Psoas muscle (tissue), 7 donors: ENCODE measurements at regions not wholly inside any gene's neighbourhood (a gene's known extent, or its start where the extent isn't known, plus 50 kb on each side); places are given as distances from the start of the nearest gene placed in this dataset.
"Not testable (repeated sequence)": the region's sequence is repeated elsewhere in the genome, so short reads cannot be mapped to it uniquely, and the experiment has no call there.

Source experiments
- ATAC-seq, 4 donors: fragments of 200-7000 bp; cut with Tn5 transposase; one replicate each; pipeline ENCODE4 v1.9.1; 2020; ENCODE audit warnings: moderate library complexity in 3 of 4, mild to moderate bottlenecking in 2 of 4
- DNase-seq, 2 donors: peaks; one replicate each; pipeline ENCODE4 v3.0.0-alpha.2; 2020
- H3K27ac ChIP-seq: fragments of 200-600 bp; one replicate; pipeline ENCODE4 v1.8.0; 2022
- H3K27me3 ChIP-seq, 3 donors: fragments of 200-600 bp in 1 of 3; one replicate each; pipeline versions ENCODE4 v1.6.1 to v1.8.0; 2013 to 2022; ENCODE audit warnings: low read length in 2 of 3, mild to moderate bottlenecking in 2 of 3, moderate library complexity in 1 of 3; ENCODE audit not compliant: insufficient read depth in 3 of 3
- H3K36me3 ChIP-seq, 2 donors: fragments of 200-600 bp in 1 of 2; one replicate each; pipeline versions ENCODE4 v1.6.1 to v1.8.0; 2013 to 2022; ENCODE audit warnings: low read depth in 1 of 2, mild to moderate bottlenecking in 1 of 2, moderate library complexity in 1 of 2; ENCODE audit not compliant: insufficient read depth in 1 of 2
- H3K4me1 ChIP-seq: fragments of 200-600 bp; one replicate; pipeline ENCODE4 v1.8.0; 2022
- H3K4me3 ChIP-seq: fragments of 200-600 bp; one replicate; pipeline ENCODE4 v1.8.0; 2022; ENCODE audit warnings: mild to moderate bottlenecking
- H3K9me3 ChIP-seq: fragments of 200-600 bp; one replicate; pipeline ENCODE4 v1.8.0; 2022
- WGBS, 3 donors: extraction: QIAGEN DNeasy Blood & Tissue Kit; methylation state at CpG; one replicate each; pipeline versions ENCODE4 v1.1.6 to v1.1.7; 2013; 5-methylcytosine and 5-hydroxymethylcytosine counted together
- intact Hi-C, 2 donors: fragments of 100-400 bp; cut with DNase I; formaldehyde crosslinking; loops; one replicate each; pipeline versions ENCODE4 v1.11.0 to v1.14.2; 2022
- TF ChIP-seq, protein P1 (sequence below): fragments of 200-600 bp; IDR thresholded peaks from one replicate; pipeline ENCODE4 v1.8.0; 2022; ENCODE audit warnings: antibody characterized with exemption
- donor health status: healthy with polysubstance abuse.
- donor health status: DM: no; HTN: no; CAD: no; lungs with moderate emphysema.
- donor health status: Bipolar disorder and iron deficiency.
- donor health status: healthy.
- donor health status: DM: yes; HTN: yes; CAD: no.
- donor health status: DM: no; HTN: no; CAD: no.
- donor health status: DM: yes; HTN: yes; CAD: no.

DNA sequence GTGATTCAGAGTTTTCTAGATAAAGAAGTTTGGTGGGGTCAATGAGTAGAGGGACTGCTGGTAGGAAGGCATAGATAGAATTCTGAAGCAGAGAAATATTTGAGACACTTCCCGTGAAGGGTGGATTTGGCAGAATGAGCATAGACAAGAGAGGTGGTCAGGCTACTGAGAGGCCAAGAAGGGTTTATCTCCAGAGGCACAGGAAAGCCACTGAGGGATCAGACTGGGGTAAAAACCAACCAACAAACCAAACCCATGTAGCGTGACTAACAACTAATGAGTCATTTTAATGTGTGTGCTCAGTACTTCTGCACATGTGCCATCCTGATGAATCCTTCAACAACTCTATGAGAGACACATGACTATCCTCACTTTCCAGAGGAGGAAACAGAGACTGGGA is 60.0 kb upstream of the SERP2 start:
- Histone ChIP-seq H3K4me1 (peaks cover 18% of the 10 kb centered on the region), H3K4me3 (no peak overlapping the region), H3K27ac (no peak overlapping the region), H3K36me3 (no peaks in the 10 kb centered on the region), H3K9me3 (no peaks in the 10 kb centered on the region), H3K27me3 (no peaks in the 10 kb centered on the region)
- intact Hi-C loops, result loop anchor here in 1 of 2 donors (5.0 kb wide), 2 partner anchors 116 to 119 kb away; no protein-coding TSS in a partner anchor
- WGBS, 3 donors, result 60 to 85% (median 71%) methylated on average over 2 of the region's 2 CpGs
- TF ChIP-seq, protein P1, sequence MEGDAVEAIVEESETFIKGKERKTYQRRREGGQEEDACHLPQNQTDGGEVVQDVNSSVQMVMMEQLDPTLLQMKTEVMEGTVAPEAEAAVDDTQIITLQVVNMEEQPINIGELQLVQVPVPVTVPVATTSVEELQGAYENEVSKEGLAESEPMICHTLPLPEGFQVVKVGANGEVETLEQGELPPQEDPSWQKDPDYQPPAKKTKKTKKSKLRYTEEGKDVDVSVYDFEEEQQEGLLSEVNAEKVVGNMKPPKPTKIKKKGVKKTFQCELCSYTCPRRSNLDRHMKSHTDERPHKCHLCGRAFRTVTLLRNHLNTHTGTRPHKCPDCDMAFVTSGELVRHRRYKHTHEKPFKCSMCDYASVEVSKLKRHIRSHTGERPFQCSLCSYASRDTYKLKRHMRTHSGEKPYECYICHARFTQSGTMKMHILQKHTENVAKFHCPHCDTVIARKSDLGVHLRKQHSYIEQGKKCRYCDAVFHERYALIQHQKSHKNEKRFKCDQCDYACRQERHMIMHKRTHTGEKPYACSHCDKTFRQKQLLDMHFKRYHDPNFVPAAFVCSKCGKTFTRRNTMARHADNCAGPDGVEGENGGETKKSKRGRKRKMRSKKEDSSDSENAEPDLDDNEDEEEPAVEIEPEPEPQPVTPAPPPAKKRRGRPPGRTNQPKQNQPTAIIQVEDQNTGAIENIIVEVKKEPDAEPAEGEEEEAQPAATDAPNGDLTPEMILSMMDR, result no peak
- DNase-seq (no peak), ATAC-seq (no peak)

DNA sequence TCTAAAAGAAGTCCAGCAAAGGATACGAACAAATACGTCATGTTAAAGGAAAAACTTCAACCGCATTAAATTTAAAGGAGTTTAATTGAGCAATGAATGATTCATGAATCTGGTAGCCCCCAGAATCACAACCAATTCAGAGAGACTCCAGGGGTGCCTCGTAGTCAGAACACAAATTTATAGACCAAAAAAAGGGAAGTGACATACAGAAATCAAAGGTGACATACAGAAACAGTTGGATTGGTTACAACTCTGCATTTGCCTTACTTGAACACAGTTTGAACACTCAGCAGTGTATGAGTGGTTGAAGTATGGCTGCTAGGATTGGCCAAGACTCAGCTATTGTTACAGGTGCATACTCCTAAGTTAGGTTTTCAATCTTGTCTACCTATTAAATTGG is 59.5 kb upstream of the SERP2 start:
- not testable (repeated sequence) for H3K9me3 ChIP-seq, ATAC-seq, H3K27ac ChIP-seq, H3K27me3 ChIP-seq, DNase-seq, H3K4me3 ChIP-seq, H3K36me3 ChIP-seq
- WGBS, 3 donors, result 92 to 97% (median 95%) methylated on average over 4 of the region's 4 CpGs
- intact Hi-C loops, result loop anchor here in 1 of 2 donors (5.0 kb wide), 2 partner anchors 117 to 118 kb away; no protein-coding TSS in a partner anchor
- peaks cover 16% of the 10 kb centered on the region for H3K4me1 ChIP-seq

DNA sequence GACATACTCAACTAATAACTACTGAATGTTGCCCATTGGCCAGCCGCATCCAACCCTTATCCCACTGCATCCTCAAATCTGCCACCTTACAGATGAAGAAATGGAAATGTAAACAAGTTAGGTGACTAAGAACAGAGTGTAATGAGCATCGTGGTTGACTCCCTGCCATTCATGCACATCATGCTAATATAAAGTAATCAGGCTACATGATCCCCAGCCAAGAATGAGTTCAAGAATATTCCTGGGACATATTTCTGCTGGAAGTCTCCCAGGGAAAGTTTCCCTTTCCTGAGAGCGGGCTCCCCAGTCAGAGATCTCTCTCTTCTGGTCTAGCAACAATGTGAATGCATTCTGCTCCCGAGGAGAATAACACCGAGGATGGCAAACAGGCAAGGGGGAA is 55.9 kb upstream of the SERP2 start:
- H3K27ac ChIP-seq, result no peak overlapping the region
- DNase-seq (no peak), ATAC-seq (peak in 1 of 4 donors; percentile 41)
- 21 to 27% (median 24%) methylated on average over 5 of the region's 5 CpGs for WGBS, 3 donors
- H3K27me3 ChIP-seq, result no peaks in the 10 kb centered on the region
- H3K4me1 ChIP-seq, result peaks cover 7% of the 10 kb centered on the region
- no peaks in the 10 kb centered on the region for H3K9me3 ChIP-seq
- TF ChIP-seq, protein P1, result no peak
- peak overlapping the region; percentile 17 for H3K4me3 ChIP-seq
- intact Hi-C loops, result no loop called here
- H3K36me3 ChIP-seq, result no peaks in the 10 kb centered on the region

DNA sequence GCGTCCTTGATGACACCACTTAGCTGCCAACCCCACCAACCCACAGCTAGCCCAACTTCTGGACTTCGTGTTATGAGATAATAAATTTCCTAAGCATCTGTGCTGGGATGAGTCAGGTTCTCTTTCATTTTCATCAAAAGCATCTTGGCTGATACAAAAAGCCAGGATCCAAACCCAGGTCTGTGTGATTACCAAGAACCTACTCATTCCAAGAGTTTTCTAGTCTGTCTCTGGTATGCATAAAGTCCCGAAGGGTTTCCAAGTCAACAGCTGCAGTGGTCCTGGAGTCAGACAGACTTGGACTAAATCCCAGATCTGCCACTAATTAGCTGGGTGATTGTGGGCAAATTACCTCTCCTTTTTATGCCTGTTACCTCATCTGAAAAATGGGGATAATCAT is 55.5 kb upstream of the SERP2 start:
- Histone ChIP-seq H3K4me1 (peaks cover 7% of the 10 kb centered on the region), H3K36me3 (no peaks in the 10 kb centered on the region), H3K27ac (no peak overlapping the region), H3K9me3 (no peaks in the 10 kb centered on the region), H3K27me3 (no peaks in the 10 kb centered on the region), H3K4me3 (peak overlapping the region; percentile 17)
- intact Hi-C loops, result no loop called here
- no peak for DNase-seq
- 13 to 31% (median 19%) methylated on average over 3 of the region's 3 CpGs for WGBS, 3 donors
- TF ChIP-seq, protein P1, result no peak
- ATAC-seq, result peak in 1 of 4 donors; percentile 12

DNA sequence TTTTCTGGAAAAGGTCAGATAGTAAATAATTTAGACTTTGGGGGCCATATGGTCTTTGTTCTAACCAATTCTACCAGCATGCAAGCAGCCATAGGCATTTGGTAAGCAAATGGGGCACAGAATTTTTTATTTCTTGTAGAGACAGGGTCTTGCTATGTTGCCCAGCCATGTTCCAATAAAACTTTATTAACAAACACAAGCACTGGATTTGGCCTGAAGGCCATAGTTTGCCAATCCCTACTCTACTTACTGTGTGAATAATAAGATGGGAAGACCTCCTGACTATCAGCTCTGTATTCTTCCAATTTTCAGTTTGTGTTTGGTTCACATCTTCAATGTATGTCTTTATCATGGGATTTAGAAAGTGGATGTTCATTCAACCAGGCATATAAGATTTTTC is 53.0 kb upstream of the SERP2 start:
- TF ChIP-seq, protein P1, result no peak
- H3K4me3 ChIP-seq, result no peak overlapping the region
- peaks cover 7% of the 10 kb centered on the region for H3K4me1 ChIP-seq
- no peaks in the 10 kb centered on the region for H3K27me3 ChIP-seq
- ATAC-seq (no peak), DNase-seq (no peak)
- H3K27ac ChIP-seq, result no peak overlapping the region
- no peaks in the 10 kb centered on the region for H3K36me3 ChIP-seq
- intact Hi-C loops, result loop anchor here in 1 of 2 donors (5.0 kb wide), 1 partner anchor 107 kb away; no protein-coding TSS in a partner anchor
- no peaks in the 10 kb centered on the region for H3K9me3 ChIP-seq
